HUES64 (cell line): ENCODE measurements at regions not wholly inside any gene's neighbourhood (a gene's known extent, or its start where the extent isn't known, plus 50 kb on each side); places are given as distances from the start of the nearest gene placed in this dataset.
"Not testable (repeated sequence)": the region's sequence is repeated elsewhere in the genome, so short reads cannot be mapped to it uniquely, and the experiment has no call there.

Experiments
- H3K27ac ChIP-seq: 2 replicates; pipeline ENCODE4 v1.7.0; 2013; ENCODE audit warnings: low read depth, low read length, inconsistent platforms
- H3K27me3 ChIP-seq: 2 replicates; pipeline ENCODE4 v1.6.1; 2013; ENCODE audit warnings: mild to moderate bottlenecking, low read length; ENCODE audit not compliant: insufficient read depth
- H3K36me3 ChIP-seq: 2 replicates; pipeline ENCODE4 v1.6.1; 2013; ENCODE audit warnings: mild to moderate bottlenecking, low read length; ENCODE audit not compliant: insufficient read depth
- H3K4me1 ChIP-seq: 2 replicates; pipeline ENCODE4 v1.6.1; 2013; ENCODE audit warnings: mild to moderate bottlenecking, low read length, moderate library complexity; ENCODE audit not compliant: insufficient read depth
- H3K4me3 ChIP-seq: 2 replicates; pipeline ENCODE4 v1.5.1; 2013; ENCODE audit warnings: mild to moderate bottlenecking, low read length, moderate library complexity
- H3K9ac ChIP-seq: 2 replicates; pipeline ENCODE4 v1.6.1; 2013; ENCODE audit warnings: mild to moderate bottlenecking, low read depth, low read length
- H3K9me3 ChIP-seq: 2 replicates; pipeline ENCODE4 v1.6.1; 2013; ENCODE audit warnings: low read depth, low read length; ENCODE audit not compliant: insufficient read depth
- WGBS: fragments of 150-250, 120-280 bp; methylation state at CpG from one replicate; pipeline ENCODE4 v1.1.7; 2013; ENCODE audit warnings: missing lambda C conversion rate; 5-methylcytosine and 5-hydroxymethylcytosine counted together

- Histone ChIP-seq H3K9me3 (no peaks in the 10 kb centered on the region), H3K36me3 (no peaks in the 10 kb centered on the region), H3K4me1 (peaks cover 4% of the 10 kb centered on the region; the same call in 1 of the 2 replicates), H3K27ac (no peak overlapping the region), H3K27me3 (peaks cover 29% of the 10 kb centered on the region; the same call in 1 of the 2 replicates), H3K9ac (no peak overlapping the region), H3K4me3 (no peak overlapping the region)
- 86% methylated on average over 2 of the region's 2 CpGs for WGBS
Observed at GRCh38 chr2:103172821-103173220, 411.0 kb downstream of the TMEM182 start.

GRCh38 chr2:103174711-103175110 is 412.9 kb downstream of the TMEM182 start:
- no peaks in the 10 kb centered on the region for H3K9me3 ChIP-seq
- H3K27ac ChIP-seq: no peak overlapping the region
- no peak overlapping the region for H3K9ac ChIP-seq
- peaks cover 4% of the 10 kb centered on the region; the same call in 1 of the 2 replicates for H3K4me1 ChIP-seq
- H3K27me3 ChIP-seq: peaks cover 37% of the 10 kb centered on the region; the same call in 1 of the 2 replicates
- H3K36me3 ChIP-seq: no peaks in the 10 kb centered on the region
- WGBS: 90% methylated on average over 1 of the region's 2 CpGs
- H3K4me3 ChIP-seq: no peak overlapping the region

- no peak overlapping the region for H3K27ac ChIP-seq
- no peak overlapping the region for H3K9ac ChIP-seq
- no peak overlapping the region for H3K4me3 ChIP-seq
- WGBS: 81% methylated on average over 15 of the region's 15 CpGs
- no peaks in the 10 kb centered on the region for H3K36me3 ChIP-seq
- peaks cover 4% of the 10 kb centered on the region; the same call in 1 of the 2 replicates for H3K4me1 ChIP-seq
- peaks cover 37% of the 10 kb centered on the region; the same call in 1 of the 2 replicates for H3K27me3 ChIP-seq
- H3K9me3 ChIP-seq: no peaks in the 10 kb centered on the region
Observed at GRCh38 chr2:103176294-103176915, 414.6 kb downstream of the TMEM182 start.

- 79% methylated on average over 3 of the region's 3 CpGs for WGBS
- Histone ChIP-seq H3K36me3 (no peaks in the 10 kb centered on the region), H3K4me1 (peaks cover 4% of the 10 kb centered on the region; the same call in 1 of the 2 replicates), H3K27ac (no peak overlapping the region), H3K9me3 (no peaks in the 10 kb centered on the region), H3K4me3 (no peak overlapping the region), H3K27me3 (peaks cover 31% of the 10 kb centered on the region; the same call in 1 of the 2 replicates), H3K9ac (no peak overlapping the region)
Observed at GRCh38 chr2:103179798-103180197, 418.0 kb downstream of the TMEM182 start.

GRCh38 chr2:103183061-103183460 is 421.2 kb downstream of the TMEM182 start:
- H3K9me3 ChIP-seq: no peaks in the 10 kb centered on the region
- no peaks in the 10 kb centered on the region for H3K4me1 ChIP-seq
- 100% methylated on average over 1 of the region's 1 CpG for WGBS
- no peak overlapping the region for H3K27ac ChIP-seq
- no peak overlapping the region for H3K4me3 ChIP-seq
- H3K9ac ChIP-seq: no peak overlapping the region
- H3K36me3 ChIP-seq: no peaks in the 10 kb centered on the region
- H3K27me3 ChIP-seq: peaks cover 6% of the 10 kb centered on the region; the same call in 1 of the 2 replicates

- Histone ChIP-seq H3K27me3 (no peaks in the 10 kb centered on the region), H3K9ac (no peak overlapping the region), H3K4me3 (no peak overlapping the region), H3K36me3 (no peaks in the 10 kb centered on the region), H3K9me3 (peaks cover 5% of the 10 kb centered on the region; the same call in 1 of the 2 replicates), H3K4me1 (no peaks in the 10 kb centered on the region), H3K27ac (no peak overlapping the region)
- WGBS: 87% methylated on average over 3 of the region's 3 CpGs
Observed at GRCh38 chr2:103196802-103197201, 435.0 kb downstream of the TMEM182 start.

- not testable (repeated sequence) for H3K4me3 ChIP-seq, H3K4me1 ChIP-seq, H3K9ac ChIP-seq, H3K9me3 ChIP-seq, H3K27ac ChIP-seq, H3K36me3 ChIP-seq, H3K27me3 ChIP-seq
- 97% methylated on average over 4 of the region's 4 CpGs for WGBS
Observed at GRCh38 chr2:103200774-103201173, 438.9 kb downstream of the TMEM182 start.

- Histone ChIP-seq H3K27ac (no peak overlapping the region), H3K36me3 (no peaks in the 10 kb centered on the region), H3K27me3 (no peaks in the 10 kb centered on the region), H3K4me1 (no peaks in the 10 kb centered on the region), H3K9me3 (no peaks in the 10 kb centered on the region), H3K4me3 (no peak overlapping the region), H3K9ac (no peak overlapping the region)
- WGBS: 91% methylated on average over 3 of the region's 3 CpGs
Observed at GRCh38 chr2:103208916-103209315, 447.1 kb downstream of the TMEM182 start.

- H3K4me1 ChIP-seq: no peaks in the 10 kb centered on the region
- no peak overlapping the region for H3K4me3 ChIP-seq
- no peak overlapping the region for H3K27ac ChIP-seq
- H3K36me3 ChIP-seq: no peaks in the 10 kb centered on the region
- H3K9me3 ChIP-seq: no peaks in the 10 kb centered on the region
- no peak overlapping the region for H3K9ac ChIP-seq
- 98% methylated on average over 3 of the region's 3 CpGs for WGBS
- H3K27me3 ChIP-seq: no peaks in the 10 kb centered on the region
Observed at GRCh38 chr2:103213028-103213542, 451.3 kb downstream of the TMEM182 start.

GRCh38 chr2:103218516-103218915 is 456.7 kb downstream of the TMEM182 start:
- H3K27me3 ChIP-seq: no peaks in the 10 kb centered on the region
- no peak overlapping the region for H3K9ac ChIP-seq
- H3K4me3 ChIP-seq: no peak overlapping the region
- no peaks in the 10 kb centered on the region for H3K9me3 ChIP-seq
- no peak overlapping the region for H3K27ac ChIP-seq
- no peaks in the 10 kb centered on the region for H3K36me3 ChIP-seq
- no peaks in the 10 kb centered on the region for H3K4me1 ChIP-seq

- no peaks in the 10 kb centered on the region for H3K9me3 ChIP-seq
- H3K4me1 ChIP-seq: no peaks in the 10 kb centered on the region
- no peaks in the 10 kb centered on the region for H3K36me3 ChIP-seq
- no peaks in the 10 kb centered on the region for H3K27me3 ChIP-seq
- no peak overlapping the region for H3K27ac ChIP-seq
- 100% methylated on average over 1 of the region's 1 CpG for WGBS
- H3K4me3 ChIP-seq: no peak overlapping the region
- no peak overlapping the region for H3K9ac ChIP-seq
Observed at GRCh38 chr2:103219398-103219797, 457.6 kb downstream of the TMEM182 start.
